Right atrium auricular region (tissue), 2 donors: ENCODE measurements at regions not wholly inside any gene's neighbourhood (a gene's known extent, or its start where the extent isn't known, plus 50 kb on each side); places are given as distances from the start of the nearest gene placed in this dataset.

Source experiments
- DNase-seq: peaks from one replicate; pipeline ENCODE4 v3.0.0-alpha.2; 2019; ENCODE audit warnings: low spot score
- H3K27ac ChIP-seq, 2 donors: fragments of 200-600 bp; sonication (generic); 1 replicate in 1 of 2; 2 replicates in 1 of 2; pipeline ENCODE4 v1.5.1; 2016 to 2019
- H3K27me3 ChIP-seq, 2 donors: fragments of 200-600 bp; sonication (generic); one replicate each; pipeline versions ENCODE4 v1.5.1 to v1.6.0; 2017 to 2019
- H3K36me3 ChIP-seq: fragments of 200-600 bp; sonication (generic); one replicate; pipeline ENCODE4 v1.5.1; 2016
- H3K4me1 ChIP-seq, 2 donors: fragments of 200-600 bp; sonication (generic); one replicate each; pipeline versions ENCODE4 v1.5.1 to v1.6.0; 2017 to 2019
- H3K4me3 ChIP-seq, 2 donors: fragments of 200-600 bp; sonication (generic); 1 replicate in 1 of 2; 2 replicates in 1 of 2; pipeline ENCODE4 v1.5.1; 2017 to 2019; ENCODE audit warnings: mild to moderate bottlenecking in 1 of 2, moderate library complexity in 1 of 2
- H3K9me3 ChIP-seq, 2 donors: fragments of 200-600 bp; sonication (generic); one replicate each; pipeline ENCODE4 v1.5.1; 2019
- TF ChIP-seq, protein P1 (sequence below), 2 donors: fragments of 200-600 bp; sonication (generic); IDR thresholded peaks; one replicate each; pipeline ENCODE4 v1.5.1; 2019; ENCODE audit warnings: antibody characterized with exemption in 2 of 2

DNA sequence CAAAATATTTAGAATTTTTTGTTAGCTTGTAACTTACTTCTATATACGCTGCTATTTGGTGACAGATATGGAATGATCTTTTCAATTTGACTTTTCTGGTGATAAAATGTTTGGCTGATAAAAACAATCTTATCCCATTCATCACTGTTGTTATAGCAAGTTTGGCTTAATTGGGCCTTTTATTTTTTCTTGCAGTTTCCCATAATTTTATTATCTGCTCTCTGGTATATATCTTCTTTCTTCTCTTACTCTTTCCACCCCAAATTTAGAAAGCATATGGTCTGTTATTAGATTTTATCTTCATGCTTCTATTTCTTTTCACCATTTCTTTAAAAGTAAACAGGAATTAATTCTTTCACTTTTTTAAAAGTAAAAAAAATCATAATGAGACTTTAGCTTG, 474.4 kb downstream of the TLE1 start:
- H3K27ac ChIP-seq = no peak overlapping the region
- DNase-seq = no peak
- H3K36me3 ChIP-seq = no peaks in the 10 kb centered on the region
- peaks cover 0 to 5% of the 10 kb centered on the region in 2 donors for H3K9me3 ChIP-seq
- no peaks in the 10 kb centered on the region for H3K4me1 ChIP-seq
- TF ChIP-seq, protein P1, sequence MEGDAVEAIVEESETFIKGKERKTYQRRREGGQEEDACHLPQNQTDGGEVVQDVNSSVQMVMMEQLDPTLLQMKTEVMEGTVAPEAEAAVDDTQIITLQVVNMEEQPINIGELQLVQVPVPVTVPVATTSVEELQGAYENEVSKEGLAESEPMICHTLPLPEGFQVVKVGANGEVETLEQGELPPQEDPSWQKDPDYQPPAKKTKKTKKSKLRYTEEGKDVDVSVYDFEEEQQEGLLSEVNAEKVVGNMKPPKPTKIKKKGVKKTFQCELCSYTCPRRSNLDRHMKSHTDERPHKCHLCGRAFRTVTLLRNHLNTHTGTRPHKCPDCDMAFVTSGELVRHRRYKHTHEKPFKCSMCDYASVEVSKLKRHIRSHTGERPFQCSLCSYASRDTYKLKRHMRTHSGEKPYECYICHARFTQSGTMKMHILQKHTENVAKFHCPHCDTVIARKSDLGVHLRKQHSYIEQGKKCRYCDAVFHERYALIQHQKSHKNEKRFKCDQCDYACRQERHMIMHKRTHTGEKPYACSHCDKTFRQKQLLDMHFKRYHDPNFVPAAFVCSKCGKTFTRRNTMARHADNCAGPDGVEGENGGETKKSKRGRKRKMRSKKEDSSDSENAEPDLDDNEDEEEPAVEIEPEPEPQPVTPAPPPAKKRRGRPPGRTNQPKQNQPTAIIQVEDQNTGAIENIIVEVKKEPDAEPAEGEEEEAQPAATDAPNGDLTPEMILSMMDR (IDR thresholded peaks at IDR 0.05) = no peak
- H3K4me3 ChIP-seq = no peak overlapping the region
- H3K27me3 ChIP-seq = no peaks in the 10 kb centered on the region

DNA sequence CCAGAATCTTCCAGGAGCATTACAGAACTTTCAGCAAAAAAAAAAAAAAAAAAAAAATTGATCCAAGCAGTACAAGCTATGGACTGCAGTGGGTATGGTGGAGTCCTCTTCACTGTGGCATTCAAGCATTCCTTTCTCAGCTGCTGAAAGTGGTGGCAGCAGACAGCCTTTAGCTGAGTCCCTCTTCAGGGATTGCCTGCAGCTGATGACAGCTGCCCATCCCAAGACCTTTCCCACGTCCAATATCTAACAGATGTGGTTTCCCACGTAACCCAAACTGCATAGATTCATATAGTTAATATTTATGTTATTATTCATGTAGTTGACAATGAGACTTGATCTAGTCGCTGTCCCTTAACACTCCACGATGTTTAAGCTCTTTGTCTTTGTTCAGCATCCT, 475.9 kb downstream of the TLE1 start:
- no peaks in the 10 kb centered on the region for H3K4me1 ChIP-seq
- H3K27me3 ChIP-seq = no peaks in the 10 kb centered on the region
- TF ChIP-seq, protein P1 (IDR thresholded peaks at IDR 0.05) = no peak
- H3K9me3 ChIP-seq = peaks cover 0 to 5% of the 10 kb centered on the region in 2 donors
- no peaks in the 10 kb centered on the region for H3K36me3 ChIP-seq
- no peak overlapping the region for H3K4me3 ChIP-seq
- H3K27ac ChIP-seq = no peak overlapping the region
- no peak for DNase-seq

DNA sequence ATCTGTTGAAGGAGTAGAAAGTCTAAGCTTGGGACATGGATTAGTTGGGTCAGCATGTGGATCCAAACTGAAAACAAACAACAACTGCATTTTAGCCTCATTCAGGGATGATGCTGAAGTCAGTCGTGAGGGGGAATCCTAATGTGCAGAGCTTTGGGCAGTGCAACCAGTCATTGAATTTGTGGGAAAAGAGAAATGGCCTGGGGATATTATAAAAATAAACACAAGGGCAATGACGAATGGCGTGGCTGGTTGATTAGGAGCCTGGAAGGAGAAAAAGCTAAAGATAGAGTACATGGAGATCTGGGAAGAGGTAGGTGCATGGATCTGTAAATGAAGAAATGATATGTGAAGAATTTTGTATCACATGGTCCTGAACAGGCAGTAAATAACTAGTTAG, 477.6 kb downstream of the TLE1 start:
- TF ChIP-seq, protein P1 (IDR thresholded peaks at IDR 0.05) = no peak
- Histone ChIP-seq H3K4me3 (no peak overlapping the region), H3K4me1 (no peaks in the 10 kb centered on the region), H3K27ac (no peak overlapping the region), H3K27me3 (no peaks in the 10 kb centered on the region), H3K9me3 (no peaks in the 10 kb centered on the region), H3K36me3 (no peaks in the 10 kb centered on the region)
- DNase-seq = no peak

GRCh38 chr9:81207651-81208050, 481.7 kb downstream of the TLE1 start:
- Histone ChIP-seq H3K27ac (no peak overlapping the region), H3K27me3 (no peaks in the 10 kb centered on the region), H3K36me3 (no peaks in the 10 kb centered on the region), H3K9me3 (no peaks in the 10 kb centered on the region), H3K4me1 (no peaks in the 10 kb centered on the region), H3K4me3 (no peak overlapping the region)
- TF ChIP-seq, protein P1 (IDR thresholded peaks at IDR 0.05) = no peak
- no peak for DNase-seq

- Histone ChIP-seq H3K4me1 (no peaks in the 10 kb centered on the region), H3K9me3 (no peaks in the 10 kb centered on the region), H3K27me3 (no peaks in the 10 kb centered on the region), H3K36me3 (no peaks in the 10 kb centered on the region), H3K27ac (no peak overlapping the region), H3K4me3 (no peak overlapping the region)
- DNase-seq = no peak
- TF ChIP-seq, protein P1 (IDR thresholded peaks at IDR 0.05) = no peak
Observed at GRCh38 chr9:81202292-81202691, 487.1 kb downstream of the TLE1 start.

DNA sequence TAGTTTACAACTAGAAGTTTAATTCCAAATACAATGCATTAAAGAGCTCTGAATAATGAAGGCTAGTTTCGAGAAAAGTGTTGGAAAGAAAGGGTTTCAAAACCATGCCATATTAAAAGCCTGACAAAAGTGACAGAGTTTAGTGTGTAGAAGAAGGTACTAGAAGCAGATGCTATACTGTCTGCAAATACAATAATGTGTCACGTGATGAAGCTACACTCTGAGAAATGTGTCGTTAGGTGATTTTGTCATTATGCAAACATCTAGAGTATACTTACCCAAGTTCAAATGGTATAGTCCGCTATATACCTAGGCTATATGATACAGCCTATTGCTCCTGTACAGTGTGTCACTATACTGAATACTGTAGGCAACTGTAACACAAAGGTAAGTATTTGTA, 494.1 kb downstream of the TLE1 start:
- Histone ChIP-seq H3K9me3 (no peaks in the 10 kb centered on the region), H3K27ac (no peak overlapping the region), H3K4me1 (no peaks in the 10 kb centered on the region), H3K27me3 (no peaks in the 10 kb centered on the region), H3K36me3 (no peaks in the 10 kb centered on the region), H3K4me3 (no peak overlapping the region)
- no peak for DNase-seq
- TF ChIP-seq, protein P1 (IDR thresholded peaks at IDR 0.05) = no peak
